NCI-H1694 treated with DMSO at 0.1 percent for 48 hours (cell line): ENCODE measurements at regions not wholly inside any gene's neighbourhood (a gene's known extent, or its start where the extent isn't known, plus 50 kb on each side); places are given as distances from the start of the nearest gene placed in this dataset.

Experiments used
- DNase-seq: peaks from one replicate; lab custom pipeline; 2025; lab: John Stamatoyannopoulos, UW

DNA sequence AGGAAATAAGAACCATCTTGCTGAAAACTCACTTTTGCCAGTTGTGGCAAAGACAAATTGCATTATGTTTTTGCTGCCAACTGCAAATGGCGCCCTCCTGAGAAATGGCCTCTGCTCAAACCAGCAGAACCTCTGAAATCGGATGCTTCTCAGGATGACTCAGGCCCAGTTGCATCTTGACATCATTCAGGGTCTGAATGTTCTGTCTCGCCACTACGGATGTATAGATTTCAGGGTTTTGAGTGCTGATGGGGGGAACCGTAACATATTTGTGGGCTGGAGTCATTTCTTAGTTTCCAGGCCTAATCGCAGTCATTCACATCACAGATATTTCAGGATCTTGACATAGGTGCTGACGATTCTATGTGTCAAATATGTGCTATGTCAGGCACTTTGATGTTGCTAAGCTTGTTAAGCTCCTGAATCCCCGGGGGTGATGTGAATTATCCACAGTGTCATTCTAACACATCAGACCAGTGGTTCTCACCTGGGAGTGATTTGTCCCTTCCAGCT is 207.1 kb downstream of the NFATC2 start:
- DNase-seq = no peak

DNA sequence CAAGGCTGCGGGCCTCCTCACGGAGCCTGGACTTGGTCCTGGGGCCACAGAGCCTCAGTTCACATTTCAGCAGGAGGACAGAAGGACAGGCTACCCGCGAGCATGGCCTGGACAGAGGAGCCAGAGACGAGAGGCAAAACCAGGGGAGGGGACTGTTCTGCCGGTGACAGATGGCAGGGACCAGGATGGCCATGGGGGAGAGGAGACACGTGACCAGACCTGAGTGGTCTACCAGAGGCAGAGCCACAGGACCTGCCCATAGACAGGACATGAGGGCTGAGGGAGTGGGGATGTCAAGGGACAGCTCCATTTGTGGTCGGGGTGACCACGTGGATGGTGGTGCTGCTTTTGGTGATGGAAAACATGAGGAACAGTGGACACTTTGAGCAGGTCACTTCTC is 207.9 kb downstream of the NFATC2 start:
- no peak for DNase-seq

DNA sequence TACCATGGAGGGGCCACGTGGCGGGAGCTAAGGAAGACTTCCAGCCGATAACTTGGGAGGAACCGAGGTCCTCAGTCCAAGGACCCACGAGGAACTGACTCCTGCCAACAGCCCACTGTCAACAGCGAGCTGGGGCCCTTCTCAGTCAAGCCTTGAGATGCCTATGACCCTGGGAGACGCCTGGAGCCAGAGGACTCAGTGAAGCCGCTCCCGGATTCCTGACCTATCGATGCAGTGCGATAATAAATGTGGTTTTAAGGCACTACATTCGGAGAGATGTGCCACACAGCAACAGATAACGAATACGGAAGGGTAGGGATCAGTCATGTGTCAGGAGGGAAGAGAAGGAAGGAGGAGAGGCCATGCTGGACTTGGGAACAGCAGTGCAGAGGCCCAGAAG is 208.5 kb downstream of the NFATC2 start:
- DNase-seq = no peak

DNA sequence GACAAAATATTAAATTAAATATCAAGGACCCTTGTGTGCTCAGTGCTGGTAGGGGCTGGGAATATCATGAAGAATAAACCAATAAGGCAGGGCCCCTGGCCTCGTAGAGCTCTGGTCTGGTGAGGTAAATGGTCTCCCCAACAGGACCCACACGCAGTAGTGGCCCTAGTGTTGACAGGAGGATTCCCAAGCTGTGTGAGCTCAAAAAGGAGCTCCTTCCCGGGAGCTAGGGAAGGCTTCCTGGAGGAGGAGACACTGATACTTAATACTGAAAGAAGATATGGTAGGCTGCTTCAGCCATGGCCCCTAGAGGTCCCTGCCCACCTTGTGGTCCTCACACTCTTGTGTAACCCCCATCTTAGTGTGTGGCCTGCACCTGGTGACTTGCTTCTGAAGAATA is 209.1 kb downstream of the NFATC2 start:
- DNase-seq = no peak

DNA sequence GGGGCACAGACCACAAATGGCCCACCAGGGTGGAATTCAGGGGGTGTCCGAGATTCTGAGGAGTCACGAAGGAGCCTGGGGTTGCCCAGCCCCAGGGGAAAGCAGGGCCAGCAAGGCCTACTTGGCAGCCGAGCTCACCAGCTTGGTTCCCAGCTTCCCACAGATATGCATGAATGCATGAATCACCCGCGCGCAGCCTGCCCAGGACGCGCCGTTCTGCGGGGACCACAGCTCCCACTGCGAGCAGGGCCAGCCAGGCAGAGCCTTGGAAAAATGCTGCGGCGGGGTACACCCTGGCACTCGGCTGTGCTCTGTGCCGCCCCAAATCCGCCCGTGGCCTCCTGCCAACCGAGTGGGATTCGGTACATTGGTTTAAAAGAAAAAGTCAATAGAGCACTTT is 211.0 kb downstream of the NFATC2 start:
- no peak for DNase-seq

DNA sequence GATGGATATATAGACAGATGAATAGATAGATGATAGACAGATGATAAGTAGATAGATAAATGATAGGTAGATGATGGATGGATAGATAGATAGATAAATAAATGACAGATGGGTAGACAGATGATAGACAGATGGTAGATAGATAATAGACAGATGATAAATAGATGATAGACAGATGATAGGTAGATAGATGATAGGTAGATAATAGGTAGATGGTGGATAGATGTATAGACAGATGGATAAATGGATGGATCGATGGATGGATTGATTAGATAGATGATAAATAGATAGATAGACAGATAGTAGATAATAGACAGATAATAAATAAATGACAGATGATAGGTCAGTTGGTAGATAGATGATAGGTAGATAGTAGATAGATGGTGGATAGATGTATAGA is 212.7 kb downstream of the NFATC2 start:
- no peak for DNase-seq

DNA sequence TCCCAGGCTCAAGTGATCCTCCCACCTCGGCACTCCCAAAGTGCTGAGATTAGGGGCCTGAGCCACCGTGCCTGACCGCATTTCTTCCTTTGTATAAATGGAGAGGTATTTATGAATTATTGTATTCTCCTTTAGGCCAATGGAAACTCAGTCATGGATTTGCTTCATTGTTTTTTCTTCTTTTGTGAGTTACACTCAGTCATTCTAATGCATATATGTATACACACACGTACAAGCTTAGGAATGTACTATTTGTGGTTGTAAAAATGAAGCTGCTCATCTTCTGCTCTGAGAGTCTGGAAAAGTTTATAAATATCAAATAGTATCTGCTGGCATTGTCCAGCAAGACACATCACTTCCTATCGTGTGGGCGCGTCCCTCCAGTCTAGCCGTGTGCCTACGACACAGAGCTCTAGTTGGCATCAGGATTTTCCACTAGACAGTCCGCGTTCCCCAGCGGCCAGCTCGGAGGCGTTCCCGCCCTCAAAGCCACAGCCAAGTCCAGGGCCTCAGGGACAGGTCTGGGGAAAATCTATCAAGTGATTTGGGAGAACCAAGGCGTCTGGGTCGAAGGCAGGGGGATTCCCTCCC is 215.2 kb downstream of the NFATC2 start:
- no peak for DNase-seq

DNA sequence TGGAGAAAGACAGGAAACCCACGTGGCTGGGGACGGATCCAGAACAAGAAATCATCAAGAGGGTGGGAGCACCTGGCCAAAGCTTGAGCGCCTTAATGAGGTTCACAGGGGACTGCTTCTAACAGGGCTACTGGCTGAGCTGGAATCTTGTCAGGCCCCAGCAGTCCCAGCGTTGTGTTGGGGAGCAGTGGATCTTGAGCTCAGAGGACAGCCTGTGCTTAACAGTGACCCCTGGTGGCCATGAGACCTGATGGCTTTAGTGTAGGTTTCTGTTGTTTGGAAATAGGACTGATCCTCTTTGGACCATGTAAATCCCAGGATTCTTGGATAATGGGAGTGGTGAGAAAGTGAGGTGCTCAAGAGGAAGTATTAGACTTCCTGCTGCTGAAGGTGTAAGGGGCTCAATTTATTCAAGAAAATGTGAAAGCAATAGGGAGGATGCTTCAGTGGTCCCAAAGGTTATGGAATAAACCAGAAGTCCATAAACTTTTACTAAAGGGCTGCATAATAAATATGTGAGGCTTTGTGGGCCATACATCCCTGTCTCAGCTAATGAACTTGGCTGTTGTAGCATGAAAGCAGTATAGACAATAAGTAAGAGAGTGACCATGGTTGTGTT is 216.2 kb downstream of the NFATC2 start:
- peak; percentile 31 for DNase-seq

DNA sequence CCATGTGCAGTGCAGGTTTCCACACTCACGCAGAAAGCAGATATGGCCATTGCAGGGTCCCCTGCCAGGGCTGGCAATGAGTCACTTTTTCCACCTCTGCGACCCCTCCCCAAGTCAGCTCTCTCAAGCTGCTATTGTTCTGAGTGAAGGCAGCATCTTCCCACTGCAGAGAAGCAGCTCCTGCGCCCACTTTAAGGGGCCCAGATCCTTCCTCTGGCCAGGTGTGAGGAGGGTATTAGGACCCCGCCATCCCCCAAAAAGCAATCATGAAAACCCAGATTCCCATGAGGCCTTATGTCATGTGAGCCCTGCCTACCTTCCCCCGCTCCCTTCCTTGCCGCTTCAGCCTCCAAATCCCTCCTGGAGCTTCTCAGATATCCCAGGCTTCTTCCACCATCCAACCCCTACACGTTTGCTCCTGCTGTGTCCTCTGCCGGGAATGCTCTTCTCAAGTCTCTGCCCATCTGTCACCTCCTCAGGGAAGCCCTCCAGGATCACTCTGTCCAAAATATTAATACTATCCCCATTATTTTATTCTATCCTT is 220.3 kb downstream of the NFATC2 start:
- DNase-seq = no peak

DNA sequence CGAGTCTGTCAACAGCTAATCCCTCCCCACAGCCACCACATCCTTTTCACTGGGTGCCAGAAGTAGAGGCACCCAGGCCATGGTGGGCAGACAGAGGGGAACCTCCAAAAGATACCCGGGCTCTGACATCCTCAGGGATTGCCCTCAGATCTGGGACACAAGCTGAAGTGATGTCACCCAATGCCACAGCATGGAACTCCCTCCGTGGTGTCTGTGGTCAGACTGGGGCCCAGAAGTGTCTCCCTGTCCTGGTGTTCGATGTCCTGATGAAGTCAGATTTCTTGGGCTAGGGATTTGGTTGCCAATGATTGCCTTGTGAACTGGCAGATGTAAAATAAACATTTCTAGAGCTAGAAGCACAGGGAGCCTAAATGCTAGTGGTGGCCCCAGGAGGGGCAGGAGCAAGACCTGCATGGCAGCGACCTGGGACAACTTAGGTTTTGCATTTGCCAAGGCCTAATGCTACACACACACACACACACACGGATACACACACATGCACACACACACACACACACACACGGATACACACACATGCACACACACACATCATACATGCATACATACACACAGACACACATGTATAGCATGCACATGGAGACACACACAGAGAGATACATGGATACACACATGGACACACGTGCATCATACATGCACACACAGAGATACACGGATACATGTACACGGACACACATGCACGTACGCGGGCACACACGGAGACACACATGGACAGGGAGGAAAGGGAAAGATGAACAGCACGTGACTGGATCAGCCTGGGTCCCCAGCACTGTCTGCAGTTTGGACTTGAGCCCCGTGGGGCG is 221.0 kb downstream of the NFATC2 start:
- no peak for DNase-seq

DNA sequence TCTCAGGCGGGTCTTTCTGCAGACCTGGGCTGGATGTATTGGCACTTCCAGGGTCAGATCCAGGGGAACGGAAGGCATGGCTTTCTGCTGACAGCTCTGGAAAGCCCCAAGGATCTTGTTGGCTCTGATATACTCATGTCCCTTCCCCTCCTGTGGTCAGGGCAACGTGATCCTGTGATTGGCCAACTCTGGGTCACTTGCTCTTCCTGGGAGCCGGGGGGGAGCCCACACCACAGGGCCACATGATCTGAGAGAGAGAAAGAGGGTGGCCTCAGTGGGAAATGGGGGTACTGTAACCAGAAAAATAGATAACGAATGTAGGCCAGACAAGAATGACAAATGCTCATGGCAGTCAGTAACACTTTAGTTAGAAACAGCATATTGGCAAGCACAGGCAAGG is 223.0 kb downstream of the NFATC2 start:
- no peak for DNase-seq

DNA sequence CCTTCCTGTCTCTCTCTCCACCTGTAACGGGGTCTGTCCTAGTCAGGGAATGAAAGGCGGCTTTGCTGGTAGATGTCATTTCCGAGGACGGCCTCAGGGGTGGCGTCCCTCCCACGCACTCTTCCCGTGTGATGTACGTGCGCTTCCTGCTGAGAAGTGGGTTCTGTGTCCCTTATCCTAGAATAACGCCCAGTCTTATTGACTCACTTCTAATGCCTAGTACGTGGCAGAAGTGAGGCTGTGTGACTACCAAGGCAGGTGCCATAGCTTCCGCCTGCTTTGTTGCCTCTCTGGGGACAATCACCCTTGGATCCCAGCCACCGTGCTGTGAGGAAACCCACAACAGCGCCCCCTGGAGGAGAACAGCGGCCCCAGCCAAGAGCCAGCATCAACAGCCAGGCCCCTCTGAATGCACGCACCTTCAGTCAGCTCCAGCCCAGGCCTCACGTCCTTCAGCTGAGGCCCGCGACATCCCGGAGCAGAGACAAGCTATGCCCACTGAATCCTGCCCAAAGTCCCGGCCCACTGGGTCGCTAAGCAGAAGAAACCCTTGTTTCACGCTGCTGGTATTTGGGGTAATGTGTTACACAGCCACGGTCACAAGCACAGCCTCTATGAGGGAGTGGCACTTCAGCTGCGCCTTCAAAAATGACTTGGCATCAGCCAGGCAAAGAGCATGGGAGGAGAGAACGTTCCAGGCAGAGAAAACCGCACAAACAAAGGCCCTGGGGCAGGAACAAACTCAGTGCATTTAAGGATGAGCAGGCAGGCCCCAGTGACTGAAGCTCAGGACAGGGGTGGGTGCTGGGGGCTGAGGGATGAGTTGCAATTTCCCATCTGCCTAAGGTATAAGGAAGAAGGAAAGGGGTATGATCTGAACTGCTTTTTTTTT is 224.2 kb downstream of the NFATC2 start:
- DNase-seq = peak; percentile 34

DNA sequence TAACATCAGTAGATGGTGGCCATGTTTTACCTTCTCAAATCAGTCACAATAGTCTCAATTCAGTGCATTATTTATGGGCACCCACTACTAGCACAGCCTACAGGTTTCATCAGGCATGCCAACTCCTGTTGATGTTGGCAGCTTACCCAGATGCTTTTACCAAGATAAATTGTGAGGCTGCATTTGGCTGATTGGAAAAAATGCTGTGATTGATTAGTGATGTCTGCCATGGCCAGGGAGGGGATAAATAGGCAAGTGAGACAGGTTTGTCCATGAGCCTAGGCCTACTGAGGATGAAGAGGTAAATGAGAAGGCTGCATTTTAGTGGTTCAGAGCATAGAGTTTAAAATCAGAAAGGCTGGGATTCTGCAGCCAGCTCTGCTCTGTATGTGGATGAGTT is 227.1 kb downstream of the NFATC2 start:
- DNase-seq = no peak

DNA sequence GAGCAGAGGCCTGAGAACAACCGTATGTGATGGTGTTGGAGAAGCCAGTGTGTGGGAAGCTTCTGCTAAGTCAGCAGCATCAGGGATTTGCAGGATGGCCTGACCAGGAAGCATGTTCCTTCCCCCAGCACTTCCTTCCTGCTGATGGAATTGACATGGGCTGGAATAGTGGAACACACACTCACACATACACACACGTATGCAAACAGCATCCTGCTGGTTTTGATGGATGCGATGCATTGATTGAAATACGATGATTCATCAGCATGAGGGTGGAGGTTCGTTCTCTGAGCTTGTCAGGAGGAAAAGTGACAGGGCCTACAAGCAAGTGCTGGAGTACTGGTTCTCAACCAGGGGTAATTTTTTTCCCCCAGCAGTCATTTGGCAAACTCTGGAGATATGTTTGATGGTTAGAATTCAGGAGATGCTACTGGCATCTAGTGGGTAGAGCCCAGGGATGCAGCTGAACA is 229.1 kb downstream of the NFATC2 start:
- DNase-seq = no peak

DNA sequence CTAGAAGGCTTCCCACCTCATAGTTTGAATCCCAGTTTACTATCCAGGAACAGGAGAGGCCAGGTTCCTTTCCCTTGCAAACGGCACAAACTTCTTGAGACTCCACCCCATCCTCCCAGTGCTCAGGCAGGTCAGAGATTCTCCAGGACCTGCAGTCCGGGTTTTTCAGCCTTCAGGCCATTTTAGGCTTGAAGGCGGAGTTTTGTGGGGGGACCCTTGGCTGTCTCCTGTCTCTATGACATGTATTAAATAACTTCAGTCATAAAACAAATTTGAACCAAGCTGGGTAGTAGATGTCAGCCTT is 230.1 kb downstream of the NFATC2 start:
- no peak for DNase-seq

DNA sequence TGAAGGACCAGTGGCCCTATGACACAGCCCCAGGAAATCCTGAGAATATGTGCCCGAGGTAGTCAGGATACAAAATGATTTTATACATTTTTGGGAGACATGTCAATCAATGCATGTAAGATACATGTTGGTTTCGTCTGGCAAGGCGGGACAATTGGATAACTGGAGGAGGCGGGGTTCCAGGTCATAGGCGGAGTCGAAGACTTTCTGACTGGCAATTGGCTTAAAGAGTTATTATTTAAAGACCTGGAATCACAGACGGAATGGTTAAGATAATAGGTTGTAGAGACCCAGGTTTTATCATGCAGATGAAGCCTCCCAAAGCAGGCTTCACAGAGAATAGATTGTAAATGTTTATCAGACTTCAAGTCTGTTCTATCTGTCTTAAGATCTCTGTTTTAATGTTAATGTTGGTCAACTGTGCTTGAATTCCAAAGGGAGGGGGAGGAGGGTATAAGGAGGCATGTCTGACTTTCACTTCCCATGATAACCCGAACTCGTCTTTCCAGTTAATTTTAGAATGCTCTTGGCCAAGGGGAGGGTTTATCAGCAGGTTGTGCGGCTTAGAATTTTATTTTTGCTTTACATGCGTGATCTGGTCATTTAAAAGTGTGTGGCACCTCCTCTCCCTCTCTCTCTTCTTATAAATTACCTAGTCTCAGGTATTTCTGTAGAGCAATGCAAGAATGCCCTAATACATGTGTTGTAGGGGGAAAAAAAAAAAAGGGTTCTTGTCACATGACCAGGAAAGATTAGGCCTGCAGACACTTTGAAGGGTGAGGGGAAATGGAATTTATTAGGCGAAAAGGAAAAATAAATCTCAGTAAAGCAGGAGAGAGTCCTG is 230.7 kb downstream of the NFATC2 start:
- DNase-seq = no peak

DNA sequence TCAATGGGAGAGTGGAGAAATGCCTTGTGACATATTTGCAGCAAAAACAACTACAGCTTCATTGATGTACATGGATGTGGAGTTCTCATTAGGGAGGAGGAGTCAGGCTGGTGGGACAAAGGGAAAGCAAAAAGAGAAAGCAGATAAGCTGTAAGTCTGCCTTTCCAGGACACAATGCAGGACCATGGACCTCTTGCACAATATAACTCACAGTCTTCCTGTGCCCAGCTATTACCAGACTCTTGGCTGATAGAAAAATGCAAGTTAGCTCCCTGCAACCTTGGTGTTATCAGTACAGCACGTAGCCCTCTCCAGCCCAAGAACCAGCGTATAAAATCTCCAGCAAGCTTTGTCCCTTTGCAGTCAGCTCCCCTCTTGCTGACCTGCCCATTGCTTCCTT is 232.3 kb downstream of the NFATC2 start:
- DNase-seq = no peak

DNA sequence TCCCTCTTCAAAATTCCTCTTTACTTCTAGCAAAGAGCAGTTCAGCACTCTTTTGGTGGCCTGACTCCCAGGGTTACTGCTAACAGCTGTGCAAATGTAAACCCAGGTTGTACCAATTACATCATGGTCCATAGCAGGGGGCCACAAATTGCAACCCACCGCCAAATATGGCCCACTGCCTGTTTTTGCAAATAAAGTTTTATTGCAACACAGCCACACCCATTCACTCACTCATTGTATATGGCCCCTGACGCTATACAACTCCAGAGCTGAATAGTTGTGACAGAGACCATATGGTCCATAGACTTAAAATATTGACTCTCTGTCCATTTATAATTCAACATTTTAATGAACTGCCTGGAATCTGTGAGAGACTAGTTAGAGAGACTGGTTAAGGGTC is 233.4 kb downstream of the NFATC2 start:
- DNase-seq = no peak

DNA sequence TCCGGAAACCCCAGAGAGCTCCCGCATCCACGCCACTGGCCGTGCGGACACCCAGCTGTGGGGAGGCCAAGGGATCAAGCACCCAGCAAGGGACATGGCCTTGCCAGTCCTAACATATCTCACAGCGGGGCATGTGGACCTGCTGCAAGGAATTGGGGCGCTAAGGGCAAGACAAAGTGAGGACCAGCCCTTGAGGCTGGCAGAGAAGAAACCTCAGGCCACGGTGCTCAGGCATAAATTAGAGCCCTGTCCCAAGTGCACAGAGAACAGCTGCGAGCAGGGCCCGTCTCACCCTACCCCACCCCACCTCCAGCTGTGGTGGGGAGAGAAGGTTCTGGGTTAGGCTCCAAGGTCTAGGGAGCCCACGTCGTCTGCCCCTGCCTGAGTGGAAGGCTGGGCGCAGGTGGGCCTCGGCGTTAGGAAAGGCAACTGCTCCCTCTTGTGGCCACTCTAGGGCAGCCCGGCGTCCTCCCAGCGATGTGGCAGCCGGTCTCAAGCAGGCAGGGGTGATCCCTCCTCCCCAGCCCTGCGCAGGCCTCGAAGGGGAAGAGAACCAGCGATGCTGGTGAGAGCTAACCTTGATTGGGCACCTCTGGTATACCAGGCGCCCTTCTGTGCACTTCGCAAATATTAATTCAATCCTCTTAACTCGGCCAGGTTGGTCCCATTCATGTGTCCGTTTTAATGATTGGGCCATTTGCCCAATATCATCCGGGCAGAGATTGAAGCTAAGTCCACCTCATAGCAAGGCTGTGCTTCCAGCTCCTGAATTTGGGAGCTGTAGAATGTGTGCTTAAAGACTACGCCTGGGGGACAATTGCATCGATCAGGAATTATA is 235.8 kb downstream of the NFATC2 start:
- DNase-seq = peak; percentile 49

DNA sequence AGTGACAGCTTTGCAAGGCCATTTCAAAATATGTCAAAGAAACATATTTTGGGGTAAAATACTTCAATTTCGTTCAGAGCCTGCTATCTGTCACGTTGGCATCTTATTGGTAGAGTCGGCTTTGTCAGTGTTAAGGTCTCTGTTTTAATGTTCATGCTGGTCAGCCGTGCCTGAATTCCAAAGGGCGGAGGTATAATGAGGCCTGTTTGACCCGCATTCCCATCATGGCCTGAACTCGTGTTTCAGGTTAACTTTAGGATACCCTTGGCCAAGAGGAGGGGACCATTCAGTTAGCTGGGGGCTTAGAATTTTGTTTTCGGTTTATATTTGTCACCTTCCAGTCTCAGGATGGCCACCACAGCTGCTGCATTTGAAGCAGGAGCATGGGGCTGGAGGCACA is 236.4 kb downstream of the NFATC2 start:
- no peak for DNase-seq
